ENCODE measurements at regions not wholly inside any gene's neighbourhood (a gene's known extent, or its start where the extent isn't known, plus 50 kb on each side); places are given as distances from the start of the nearest gene placed in this dataset.

GRCh38 chr12:13668880-13669279 is 312.5 kb downstream of the GRIN2B start:
- TF ChIP-seq CTCF (IDR thresholded peaks at IDR 0.05; ENCODE audit: insufficient read depth, low read length, missing control alignments), result no peak
- ChIA-PET POLR2A (no interaction called here), CTCF (no interaction called here)
- H3K4me3 ChIP-seq (ENCODE audit: low read depth, low read length), result no peak overlapping the region
- DNase-seq (ENCODE audit: low read depth, low spot score), result no peak

- CTCF ChIA-PET, result interaction anchor here (1.0 to 1.2 kb wide), 2 partner anchors 388 to 411 kb away, joined by 3 to 6 read pairs; no protein-coding TSS in a partner anchor
- H3K4me3 ChIP-seq (ENCODE audit: low read depth, low read length), result no peak overlapping the region
- POLR2A ChIA-PET, result no interaction called here
- DNase-seq (ENCODE audit: low read depth, low spot score), result no peak
- no peak for TF ChIP-seq CTCF (IDR thresholded peaks at IDR 0.05; ENCODE audit: insufficient read depth, low read length, missing control alignments)
Observed at GRCh38 chr12:13666806-13667205, 314.6 kb downstream of the GRIN2B start.

GRCh38 chr12:13661005-13661887 is 320.2 kb downstream of the GRIN2B start:
- ChIA-PET CTCF (interaction anchor here (0.7 to 4.3 kb wide), 12 partner anchors 10 to 560 kb away, joined by 3 to 39 read pairs (median 3); no protein-coding TSS in a partner anchor), POLR2A (no interaction called here)
- no peak for DNase-seq (ENCODE audit: low read depth, low spot score)
- peak; percentile 79 for TF ChIP-seq CTCF (IDR thresholded peaks at IDR 0.05; ENCODE audit: insufficient read depth, low read length, missing control alignments)
- H3K4me3 ChIP-seq (ENCODE audit: low read depth, low read length), result no peak overlapping the region

GRCh38 chr12:13654456-13654855 is 326.9 kb downstream of the GRIN2B start:
- TF ChIP-seq CTCF (IDR thresholded peaks at IDR 0.05; ENCODE audit: insufficient read depth, low read length, missing control alignments), result no peak
- ChIA-PET POLR2A (no interaction called here), CTCF (no interaction called here)

GRCh38 chr12:13652105-13652504 is 329.3 kb downstream of the GRIN2B start:
- no peak for TF ChIP-seq CTCF (IDR thresholded peaks at IDR 0.05; ENCODE audit: insufficient read depth, low read length, missing control alignments)
- DNase-seq (ENCODE audit: low read depth, low spot score), result no peak
- ChIA-PET POLR2A (no interaction called here), CTCF (no interaction called here)
- H3K4me3 ChIP-seq (ENCODE audit: low read depth, low read length), result no peak overlapping the region

More at GRCh38 chr12:13654456-13654855, 326.9 kb downstream of the GRIN2B start:
- no peak overlapping the region for H3K4me3 ChIP-seq (ENCODE audit: low read depth, low read length)
- no peak for DNase-seq (ENCODE audit: low read depth, low spot score)

GRCh38 chr12:13635709-13636108 is 345.7 kb downstream of the GRIN2B start:
- H3K4me3 ChIP-seq (ENCODE audit: low read depth, low read length), result no peak overlapping the region
- TF ChIP-seq CTCF (IDR thresholded peaks at IDR 0.05; ENCODE audit: insufficient read depth, low read length, missing control alignments), result no peak
- ChIA-PET POLR2A (no interaction called here), CTCF (no interaction called here)
- no peak for DNase-seq (ENCODE audit: low read depth, low spot score)
